Stimulated activated CD4-positive, alpha-beta T cell treated with anti-CD3 and anti-CD28 coated beads, Interleukin-2, amount 100 ng/mL, for 48 hours (primary cell): ENCODE measurements at regions not wholly inside any gene's neighbourhood (a gene's known extent, or its start where the extent isn't known, plus 50 kb on each side); places are given as distances from the start of the nearest gene placed in this dataset.

Source experiments
- DNase-seq, 2 donors: peaks; one replicate each; pipeline ENCODE4 v3.0.0-alpha.2; 2020

DNA sequence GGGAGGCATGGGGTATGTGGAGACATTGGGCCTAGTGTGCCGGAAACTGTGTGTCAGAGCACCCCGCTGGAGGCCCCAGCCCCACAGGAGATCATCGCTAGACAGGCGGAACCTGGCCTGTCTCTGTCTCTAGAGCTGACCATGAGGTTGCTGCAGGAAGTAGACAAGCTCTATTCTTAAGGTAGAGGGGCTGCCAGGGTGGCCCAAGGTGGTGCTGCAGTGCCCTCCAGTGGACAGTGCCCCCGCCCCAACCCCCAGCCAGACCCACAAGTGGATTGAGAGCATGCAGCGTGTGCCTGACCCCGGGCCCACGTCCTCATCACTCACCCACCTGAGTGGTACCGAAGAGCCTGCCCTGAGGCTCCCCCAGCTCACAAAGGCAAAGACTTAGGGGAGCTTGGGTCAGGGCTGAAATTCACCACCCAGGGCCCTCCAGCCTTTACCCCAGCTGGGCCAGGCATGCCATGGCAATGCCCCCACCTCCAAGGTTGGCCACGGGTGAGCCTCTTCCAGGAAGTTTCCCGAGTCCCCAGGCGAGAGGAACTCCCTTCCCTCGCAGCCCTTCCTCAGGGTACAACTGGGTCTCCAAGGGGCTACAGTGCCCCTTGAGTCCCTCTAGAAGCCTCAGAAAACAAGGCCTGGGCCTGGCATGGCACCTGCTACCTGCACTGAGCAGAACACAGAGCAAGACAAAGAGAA, 155.0 kb downstream of the TTC32 start:
- DNase-seq: no peak

DNA sequence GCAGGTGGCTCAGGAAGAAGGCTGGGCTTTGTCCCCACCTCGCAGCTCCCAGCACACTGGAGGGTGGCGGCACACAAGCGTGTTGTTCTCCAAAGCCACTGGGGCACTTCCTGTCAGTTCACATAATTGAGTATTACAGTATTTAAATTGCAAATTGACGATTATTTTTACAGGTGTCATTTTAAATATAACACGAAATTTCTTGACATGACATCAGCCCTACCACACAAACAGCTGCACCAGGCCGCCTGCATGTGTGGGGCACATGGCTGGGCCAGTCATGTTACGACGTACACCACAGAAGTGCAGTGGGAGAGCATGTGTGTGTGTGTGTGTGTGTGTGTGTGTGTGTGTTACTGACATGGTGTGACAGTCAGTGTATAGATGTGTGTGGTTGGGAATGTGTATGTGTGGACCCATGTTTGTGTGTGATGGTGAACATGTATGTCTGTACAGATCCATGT, 155.6 kb downstream of the TTC32 start:
- DNase-seq: no peak

DNA sequence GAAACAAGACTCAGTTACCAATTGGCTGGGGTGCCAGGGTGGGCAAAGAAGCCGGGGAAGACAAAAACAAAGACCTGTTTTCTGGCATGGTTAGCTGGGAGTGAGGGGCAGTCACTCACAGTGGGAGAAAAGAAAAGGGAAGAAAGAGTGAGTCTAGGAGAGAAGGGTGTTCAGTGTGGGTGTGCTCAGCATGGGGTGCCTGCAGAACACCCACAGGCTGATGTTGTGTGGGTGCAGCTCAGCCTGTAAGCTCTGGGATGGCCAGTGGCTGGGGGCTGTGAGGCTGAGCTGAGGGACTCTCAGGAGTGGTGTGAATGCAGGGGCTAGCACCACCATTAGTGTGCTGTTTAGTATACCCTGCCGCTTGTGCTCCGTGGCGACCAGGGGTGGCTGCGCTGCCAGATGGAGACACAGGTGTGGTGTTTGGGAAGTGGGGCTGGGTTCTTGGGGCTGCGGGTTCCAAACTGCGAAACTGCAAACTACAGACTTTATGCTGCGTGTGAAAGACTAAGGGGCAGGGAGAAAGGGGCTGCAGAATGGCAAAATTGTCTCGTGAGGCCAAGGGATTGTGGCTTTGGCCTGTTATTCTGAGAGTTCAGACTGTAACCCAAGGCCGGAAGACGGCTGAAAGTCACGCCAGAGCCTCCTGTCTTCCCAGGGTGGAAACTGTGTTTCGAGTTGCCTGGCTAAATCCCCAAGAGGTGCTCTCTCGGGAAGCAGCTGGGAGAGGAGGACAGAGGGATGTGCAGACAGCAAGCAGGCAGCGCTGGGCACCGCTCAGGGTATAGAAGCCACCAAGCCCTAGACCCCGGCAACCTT, 156.3 kb downstream of the TTC32 start:
- DNase-seq: no peak

DNA sequence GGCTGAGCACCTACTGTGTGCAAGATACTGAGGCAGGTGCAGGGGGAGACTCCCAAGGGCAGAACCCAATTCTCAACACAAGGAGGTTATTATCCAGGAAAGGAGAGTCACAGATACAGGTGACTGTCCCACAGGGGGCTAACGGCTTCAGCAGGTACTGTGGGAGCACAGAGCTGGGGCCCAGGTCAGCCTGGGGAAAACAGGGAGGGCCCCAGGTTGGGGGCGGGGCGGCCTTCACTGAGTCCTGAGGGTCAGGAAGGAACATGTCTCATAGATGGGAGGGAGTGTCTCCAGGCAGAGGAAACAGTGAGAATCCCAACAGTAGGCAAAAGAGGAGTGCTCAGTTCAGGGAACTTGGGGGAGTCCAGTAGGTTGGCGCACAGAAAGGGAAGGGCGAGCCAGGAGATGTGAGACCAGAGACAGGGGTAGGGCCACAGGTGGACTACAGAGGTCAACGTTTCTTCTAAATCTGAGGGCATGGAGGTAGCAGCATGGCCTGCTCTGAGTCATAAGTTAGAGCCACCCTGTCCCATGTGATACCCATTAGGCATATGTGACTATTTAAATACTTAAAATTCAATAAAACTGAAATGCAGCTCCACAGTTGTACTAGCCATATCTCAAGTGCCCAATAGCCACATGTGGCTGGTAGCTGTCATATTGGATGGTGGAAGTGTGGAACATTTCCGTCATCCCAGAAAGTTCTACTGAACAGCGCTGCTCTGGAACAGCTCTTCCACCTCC, 157.2 kb downstream of the TTC32 start:
- DNase-seq: no peak

DNA sequence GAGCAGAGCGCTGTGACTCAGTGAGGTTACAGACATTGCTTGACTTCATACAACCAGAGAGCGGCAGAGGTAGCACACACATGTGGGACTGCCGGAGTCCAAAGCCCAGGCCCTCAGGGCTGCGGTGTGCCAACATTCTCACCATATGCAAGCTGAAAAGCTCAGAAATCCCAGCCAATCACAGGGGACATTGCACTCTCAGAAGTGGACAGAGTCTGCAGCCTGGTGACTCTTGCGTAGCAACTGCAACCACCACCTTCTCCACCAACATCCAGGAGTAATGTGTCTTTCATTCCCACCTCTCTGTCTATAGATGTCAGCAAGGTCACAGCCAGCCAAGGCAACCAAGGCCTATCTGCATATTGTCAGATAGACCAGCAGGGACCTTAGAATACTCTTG, 158.1 kb downstream of the TTC32 start:
- DNase-seq: no peak

DNA sequence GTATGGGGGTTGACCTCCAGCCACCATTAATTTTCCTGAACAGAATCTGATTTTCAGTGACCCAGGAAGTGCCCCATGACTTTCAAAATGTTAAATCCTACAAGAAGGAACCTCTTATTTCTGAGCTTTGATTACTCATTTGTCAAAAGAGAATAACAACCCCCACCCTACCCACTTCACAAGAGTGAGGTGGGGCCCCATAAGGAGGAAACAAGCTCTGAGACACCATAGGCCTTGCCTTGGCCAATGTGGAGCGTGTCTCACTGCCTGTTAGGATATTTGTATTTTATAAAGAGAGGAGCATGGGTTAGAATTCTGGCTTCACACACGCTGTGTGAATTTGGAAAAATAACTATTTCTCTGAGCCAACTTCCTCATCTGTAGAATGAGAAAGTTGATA, 158.9 kb downstream of the TTC32 start:
- no peak for DNase-seq

DNA sequence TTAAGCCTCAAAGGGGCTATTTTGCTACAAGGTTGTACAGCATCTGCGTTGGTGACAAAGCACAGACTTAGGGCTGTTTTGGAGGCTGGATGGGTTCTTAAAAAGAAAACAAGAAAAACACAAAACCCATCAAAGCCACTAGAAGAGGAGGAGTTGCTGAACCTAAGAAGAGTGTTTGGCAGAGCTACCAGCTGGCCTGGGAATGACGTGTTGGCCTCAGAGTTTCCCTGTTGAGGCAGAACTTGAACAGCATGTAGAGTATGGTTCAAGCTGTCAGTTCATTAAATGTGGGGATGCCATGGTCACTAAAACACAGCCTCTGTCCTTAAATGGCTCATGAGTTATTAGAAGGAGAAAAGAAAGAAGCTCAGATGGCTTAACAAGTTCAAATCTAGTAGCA, 162.5 kb downstream of the TTC32 start:
- DNase-seq: no peak

DNA sequence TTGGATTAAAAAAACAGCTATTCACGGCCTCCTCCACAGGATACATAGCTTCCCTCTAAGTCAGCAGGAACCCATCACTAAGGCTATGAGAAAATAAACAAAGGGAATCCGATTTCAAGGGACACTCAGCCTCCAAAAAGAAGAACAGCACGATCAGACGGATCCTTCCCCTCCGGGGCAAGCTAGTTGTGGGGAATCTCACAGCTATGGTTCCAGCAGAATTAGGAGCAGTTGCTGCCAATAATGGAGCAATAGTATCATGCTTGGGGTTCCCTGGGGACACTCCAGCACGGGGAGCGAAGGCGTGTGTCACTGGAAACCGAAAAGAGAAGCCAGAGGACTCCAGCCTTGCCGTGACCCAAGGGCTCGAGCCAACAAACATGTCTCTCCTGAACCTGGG, 163.1 kb downstream of the TTC32 start:
- DNase-seq: no peak

DNA sequence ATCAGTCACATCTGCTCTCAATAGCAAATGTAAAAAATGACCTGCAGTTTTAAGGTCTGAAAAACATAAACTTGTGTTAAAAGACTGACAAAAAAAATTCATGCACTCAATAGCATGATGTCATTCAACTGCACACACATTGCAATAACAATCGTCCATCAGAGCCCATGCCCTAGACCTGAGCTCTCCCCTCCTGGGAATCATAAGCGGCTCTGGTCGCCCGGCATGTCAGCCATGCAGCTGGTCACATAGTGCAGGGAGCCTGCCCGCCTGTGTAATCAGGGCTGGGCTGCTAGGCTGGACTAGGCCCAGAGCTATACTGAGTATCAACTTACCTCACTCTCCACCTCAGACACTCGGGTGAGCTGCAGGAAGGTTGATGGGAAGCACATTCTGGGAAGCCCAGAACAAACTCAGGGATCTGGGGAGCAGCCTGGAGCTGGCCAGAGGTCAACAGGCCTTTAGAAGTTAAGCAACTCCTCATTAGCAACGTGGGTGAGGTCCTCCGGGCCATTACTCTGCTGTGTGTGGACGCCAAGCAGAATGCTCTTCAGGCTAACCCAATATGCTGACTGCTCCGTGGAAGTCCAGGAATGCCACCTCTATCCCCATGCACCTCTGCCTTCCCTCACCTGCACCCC, 165.5 kb downstream of the TTC32 start:
- no peak for DNase-seq

DNA sequence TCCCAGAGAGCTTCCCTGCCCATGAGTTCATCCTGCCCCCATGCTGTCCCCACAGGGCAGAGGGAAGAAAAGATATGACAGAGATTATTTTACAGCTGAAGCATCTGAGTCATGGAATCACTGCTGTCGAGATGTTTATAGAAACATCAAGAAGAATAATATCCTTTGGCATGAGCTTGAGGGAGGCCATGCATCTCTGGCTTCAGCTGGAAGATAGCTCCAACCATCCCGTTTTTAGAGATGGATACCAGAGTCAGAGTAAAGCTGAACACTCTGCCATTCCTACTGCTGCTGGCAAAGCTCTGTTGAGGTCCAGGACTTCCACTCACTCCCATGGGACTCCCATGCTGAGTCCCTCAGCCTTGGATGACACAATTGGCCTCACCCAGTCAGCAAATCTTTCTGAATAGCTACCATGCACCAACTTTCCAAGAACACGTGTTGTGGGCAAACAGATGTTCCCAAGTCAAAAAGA, 167.8 kb downstream of the TTC32 start:
- no peak for DNase-seq

DNA sequence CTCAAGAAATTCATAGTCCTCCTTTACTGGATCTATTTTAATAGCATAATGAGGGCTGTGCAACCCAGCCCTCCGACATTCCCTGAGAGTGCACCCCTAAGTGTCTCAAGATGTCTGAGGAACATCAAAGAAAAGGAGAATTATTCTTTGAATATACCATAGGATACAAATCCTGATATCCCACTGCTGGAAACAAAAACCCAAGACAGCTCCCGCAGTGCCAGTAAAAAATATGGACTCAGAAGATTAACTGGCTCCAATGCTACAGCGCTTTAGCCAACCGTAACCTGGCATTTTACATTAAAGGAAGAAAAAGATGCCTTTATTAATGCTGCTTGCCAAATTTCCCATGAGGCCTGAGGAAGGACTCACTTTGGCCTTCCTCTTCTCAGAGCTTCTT, 168.4 kb downstream of the TTC32 start:
- DNase-seq: no peak

DNA sequence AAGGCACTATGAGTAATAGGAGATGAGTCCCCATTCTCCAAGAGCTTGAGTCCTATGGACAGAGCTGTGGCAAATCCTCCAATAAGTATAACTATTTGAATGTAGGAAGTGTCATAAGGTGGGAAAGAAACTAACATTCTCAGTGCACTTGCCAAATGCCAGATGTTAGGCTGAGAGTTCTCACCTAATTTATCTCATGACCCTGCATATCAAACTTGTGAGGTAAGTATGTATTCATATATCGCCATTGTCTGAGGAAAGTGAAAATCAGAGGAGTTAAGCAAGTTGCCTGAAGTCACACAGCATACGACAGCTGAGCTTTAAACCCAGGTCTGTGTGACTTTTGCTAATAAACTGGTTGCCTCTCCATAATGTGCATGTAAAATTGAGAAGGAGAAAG, 169.5 kb downstream of the TTC32 start:
- DNase-seq: no peak

DNA sequence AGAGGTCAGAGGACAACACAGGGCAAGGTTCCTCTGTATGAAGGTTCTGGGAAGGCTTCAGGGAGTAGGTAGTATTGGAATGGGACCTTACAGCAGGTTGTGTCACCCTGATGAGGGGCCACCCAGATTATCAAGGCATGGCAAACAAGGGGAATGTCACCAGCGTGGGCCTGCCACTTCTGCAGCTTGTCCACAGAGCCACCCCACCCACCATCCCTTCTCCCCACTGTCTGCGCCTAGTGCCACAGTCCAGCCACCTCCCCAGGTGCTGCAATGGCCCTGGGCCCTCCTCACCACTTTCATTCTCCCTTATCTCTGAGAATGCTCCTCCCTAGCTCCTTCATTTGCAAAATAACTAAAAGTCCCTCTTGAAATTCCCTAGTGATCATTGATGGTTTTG, 170.3 kb downstream of the TTC32 start:
- DNase-seq: no peak

DNA sequence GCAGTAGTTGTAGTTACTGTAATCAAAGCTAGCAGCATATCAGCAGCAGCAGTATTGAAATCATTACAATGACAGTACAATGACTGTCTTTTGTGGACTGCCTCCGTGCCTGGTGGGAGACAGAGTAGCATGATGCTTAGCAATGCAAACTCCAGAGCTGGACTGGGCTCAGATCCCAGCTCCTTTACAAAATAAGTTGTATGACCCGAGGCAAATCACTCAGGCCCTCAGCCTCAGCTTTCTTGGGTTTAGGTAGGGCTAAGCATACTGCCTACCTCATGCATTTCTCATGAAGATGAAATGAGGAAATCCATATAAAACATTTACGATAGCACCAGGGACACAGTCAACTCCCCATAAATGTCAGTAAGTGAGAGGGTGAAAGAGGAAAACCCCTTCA, 170.7 kb downstream of the TTC32 start:
- no peak for DNase-seq

DNA sequence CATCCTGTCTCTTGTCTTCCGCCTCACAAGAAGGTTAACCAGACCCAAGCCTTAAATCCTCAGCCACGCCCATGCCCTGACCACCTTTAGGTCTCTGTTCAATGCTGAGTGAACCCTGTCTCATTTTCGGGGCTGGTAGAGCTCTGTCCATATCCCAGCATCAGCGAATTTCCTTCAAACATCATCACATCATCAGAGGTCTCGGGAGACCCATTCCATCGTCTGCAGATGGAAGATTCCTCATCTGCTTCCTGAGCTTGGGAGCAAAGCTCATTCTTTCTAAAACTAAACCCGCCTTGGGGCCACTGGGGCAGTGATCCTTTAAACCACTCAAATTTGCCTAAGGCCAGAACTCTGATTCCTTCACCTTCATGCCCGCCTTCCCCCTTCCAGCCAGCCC, 173.7 kb downstream of the TTC32 start:
- no peak for DNase-seq

DNA sequence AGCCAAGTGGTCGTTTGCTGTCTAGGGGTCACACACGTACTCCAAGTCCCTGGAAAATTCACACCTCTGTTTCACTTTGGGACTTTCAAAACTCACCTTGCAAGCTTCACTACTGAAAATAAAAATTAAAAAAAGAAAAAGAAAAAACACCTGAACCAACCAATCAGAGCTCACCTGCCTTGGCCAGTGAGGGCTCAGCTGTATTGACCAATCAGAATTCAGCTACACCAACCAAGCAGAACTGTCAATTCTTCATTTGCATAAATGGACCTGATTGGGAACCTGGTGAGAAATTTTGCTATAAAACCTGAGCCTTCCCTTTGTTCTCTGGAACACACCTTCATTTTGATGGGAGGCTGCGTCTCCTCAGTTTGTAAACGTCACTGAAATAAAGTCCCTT, 176.4 kb downstream of the TTC32 start:
- DNase-seq: no peak

DNA sequence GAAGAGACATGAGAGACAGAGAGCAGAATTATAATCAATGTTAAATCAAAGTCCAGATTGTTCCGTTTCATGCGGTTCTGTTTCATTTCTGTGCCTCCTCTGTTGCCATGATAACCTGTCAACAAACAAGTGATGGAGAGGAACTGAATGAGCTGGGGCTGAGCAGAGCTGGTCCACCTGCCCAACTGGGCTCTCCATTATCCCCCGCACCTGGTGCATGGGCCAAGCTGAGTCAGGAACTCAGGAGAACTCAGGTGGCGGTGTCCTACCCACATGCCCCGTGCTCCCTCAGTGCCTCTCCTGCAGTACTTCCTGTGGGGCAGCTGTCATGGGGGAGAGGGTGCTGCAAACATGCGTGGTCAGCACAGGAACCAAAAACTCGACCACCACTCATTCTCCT, 178.8 kb downstream of the TTC32 start:
- no peak for DNase-seq

DNA sequence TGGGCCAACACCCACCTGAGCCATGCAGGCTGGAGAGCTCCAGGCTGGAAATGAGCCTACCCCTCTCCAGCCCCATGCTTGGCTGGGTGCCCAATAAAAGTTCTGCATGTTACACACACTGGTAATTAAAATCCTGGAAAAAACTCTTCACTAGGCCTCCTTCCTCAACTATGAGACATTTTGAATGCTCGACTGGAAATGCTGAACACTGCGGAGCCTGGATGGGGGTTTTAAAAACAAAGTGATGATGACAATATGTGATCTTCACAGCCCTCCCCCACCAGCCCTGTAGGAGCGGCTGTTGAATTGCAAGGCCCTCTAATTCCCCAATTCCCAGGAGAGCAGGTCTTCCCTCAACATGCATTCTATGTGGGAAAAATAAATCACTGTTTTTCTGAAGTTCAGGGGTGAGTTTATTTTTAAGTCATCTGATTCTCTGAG, 179.2 kb downstream of the TTC32 start:
- no peak for DNase-seq

DNA sequence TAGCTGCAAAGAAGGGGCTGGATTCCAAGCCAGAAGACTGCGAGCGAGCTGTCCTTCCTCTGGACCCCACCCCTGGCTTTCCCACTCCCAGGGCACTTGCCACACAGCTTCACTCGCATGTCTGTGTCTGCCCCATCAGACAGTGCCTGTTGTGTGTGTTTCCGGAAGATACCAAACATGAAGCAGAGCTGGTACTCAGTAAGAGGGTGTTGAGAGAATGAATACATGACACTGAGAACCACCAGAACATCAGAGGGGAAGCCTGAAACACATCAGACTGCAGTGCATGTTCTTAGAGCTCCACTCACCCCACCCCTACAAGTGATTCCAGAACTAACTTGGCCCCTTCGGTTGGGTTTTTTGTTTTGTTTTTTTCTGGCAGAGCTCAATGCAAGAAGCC, 181.5 kb downstream of the TTC32 start:
- DNase-seq: no peak

DNA sequence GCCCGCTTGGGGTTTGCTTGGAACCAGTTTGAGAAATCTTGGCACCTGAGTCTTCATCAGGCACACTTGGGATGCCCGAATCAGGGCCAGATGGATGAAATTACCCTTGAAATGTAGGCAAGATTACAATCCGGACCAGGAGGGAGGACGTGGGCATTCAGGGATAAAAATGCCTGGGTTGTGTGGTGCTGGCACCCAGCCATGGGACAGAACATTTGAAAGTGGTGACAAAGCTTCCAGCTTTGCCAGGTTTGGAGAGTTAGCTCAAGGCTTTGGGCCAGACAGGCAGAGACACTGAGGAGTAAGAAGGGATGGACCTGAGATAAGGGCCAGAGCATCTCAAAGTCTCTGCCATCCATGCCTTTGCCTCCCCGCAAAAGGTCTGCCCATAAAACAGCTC, 182.2 kb downstream of the TTC32 start:
- no peak for DNase-seq

DNA sequence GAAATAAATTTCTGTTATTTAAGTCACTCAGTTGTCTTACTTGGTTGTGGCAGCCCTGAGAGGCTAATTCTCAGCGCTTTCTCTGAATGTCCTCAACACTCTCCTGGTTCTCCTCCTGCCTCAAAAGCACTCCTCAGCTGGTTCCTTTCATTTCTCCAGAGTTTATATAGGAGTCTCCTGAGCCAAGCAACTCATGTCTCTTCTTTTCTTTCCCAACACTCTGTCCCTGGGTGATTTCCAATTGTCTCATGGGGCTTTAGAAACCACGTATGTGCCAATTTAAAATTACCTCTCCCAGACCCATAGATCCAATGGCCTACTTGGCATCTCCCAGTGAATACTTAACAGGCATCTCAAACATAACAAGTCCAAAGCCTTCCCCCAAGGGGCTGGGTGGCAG, 184.3 kb downstream of the TTC32 start:
- DNase-seq: no peak

DNA sequence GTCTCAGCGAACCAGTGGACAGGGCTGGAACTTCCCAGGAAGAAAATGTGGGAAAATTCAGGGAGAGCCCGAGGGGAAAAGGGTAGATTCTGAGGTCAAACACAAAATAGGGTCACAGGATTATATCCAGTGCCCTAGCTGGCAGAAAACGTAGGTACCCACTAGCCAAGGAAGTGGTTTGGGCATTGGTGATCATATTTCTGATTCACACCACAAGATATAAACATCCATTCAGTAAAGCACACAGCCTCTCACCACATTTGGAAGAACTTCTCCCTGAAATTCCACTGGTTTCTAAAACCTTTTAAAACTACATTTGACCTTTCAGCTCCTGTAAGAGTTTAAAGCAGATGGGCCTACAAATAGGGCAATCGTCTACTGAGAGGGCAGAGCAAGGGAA, 186.9 kb downstream of the TTC32 start:
- no peak for DNase-seq

DNA sequence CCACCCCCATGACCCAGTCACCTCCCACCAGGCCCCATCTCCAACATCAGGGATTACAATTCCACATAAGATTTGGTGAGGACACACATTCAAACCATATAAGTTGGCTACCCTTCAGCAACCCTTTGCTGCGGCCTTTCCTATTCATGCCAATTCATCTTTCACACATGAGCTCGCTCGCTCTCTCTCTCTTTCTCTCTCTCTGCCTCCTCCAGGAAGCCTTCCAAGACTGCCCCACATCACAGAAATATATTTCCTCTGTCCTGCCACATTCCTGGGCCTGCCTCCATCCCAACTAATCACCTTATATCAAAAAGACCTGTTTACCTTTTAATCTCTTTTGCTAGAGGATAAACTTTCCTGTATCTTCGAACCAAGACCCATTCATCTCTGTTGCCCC, 188.9 kb downstream of the TTC32 start:
- DNase-seq: no peak
